GM18507 (cell line): ENCODE measurements at regions not wholly inside any gene's neighbourhood (a gene's known extent, or its start where the extent isn't known, plus 50 kb on each side); places are given as distances from the start of the nearest gene placed in this dataset.

ENCODE experiments used
- DNase-seq: peaks from one replicate; pipeline ENCODE4 v3.0.0; 2011; ENCODE audit warnings: low read depth; ENCODE audit not compliant: insufficient read length; ENCODE audit errors: extremely low spot score
- FAIRE-seq: peaks from 2 replicates; lab custom pipeline; 2011; peaks lifted over from hg19 to GRCh38; lab: Jason Lieb, UNC

- FAIRE-seq (no peak), DNase-seq (no peak)
These were observed 229.5 kb upstream of the ROPN1 start for GRCh38 chr3:124221422-124221821.

- FAIRE-seq (no peak), DNase-seq (no peak)
These were observed 231.9 kb upstream of the ROPN1 start for GRCh38 chr3:124223853-124224252.

GRCh38 chr3:124227150-124227630, 235.3 kb upstream of the ROPN1 start:
- no peak for FAIRE-seq
- DNase-seq: no peak

- FAIRE-seq: no peak
- DNase-seq: no peak
These were observed 237.5 kb upstream of the ROPN1 start for GRCh38 chr3:124229420-124229819.

GRCh38 chr3:124229836-124230235, 237.9 kb upstream of the ROPN1 start:
- no peak for FAIRE-seq

GRCh38 chr3:124230432-124230831, 238.5 kb upstream of the ROPN1 start:
- DNase-seq (no peak), FAIRE-seq (no peak)

More at GRCh38 chr3:124229836-124230235, 237.9 kb upstream of the ROPN1 start:
- DNase-seq: no peak

GRCh38 chr3:124230998-124231397, 239.1 kb upstream of the ROPN1 start:
- FAIRE-seq (no peak), DNase-seq (no peak)

GRCh38 chr3:124234852-124235252, 242.9 kb upstream of the ROPN1 start:
- no peak for DNase-seq
- no peak for FAIRE-seq

- FAIRE-seq (no peak), DNase-seq (no peak)
These were observed 243.5 kb upstream of the ROPN1 start for GRCh38 chr3:124235446-124235845.

- FAIRE-seq (no peak), DNase-seq (no peak)
These were observed 251.4 kb upstream of the ROPN1 start for GRCh38 chr3:124243177-124243859.

- no peak for FAIRE-seq
- no peak for DNase-seq
These were observed 254.5 kb upstream of the ROPN1 start for GRCh38 chr3:124246376-124246775.

GRCh38 chr3:124246949-124247348, 255.0 kb upstream of the ROPN1 start:
- DNase-seq (no peak), FAIRE-seq (no peak)

- FAIRE-seq (no peak), DNase-seq (no peak)
These were observed 256.6 kb upstream of the ROPN1 start for GRCh38 chr3:124248471-124249028.

- no peak for DNase-seq
- FAIRE-seq: no peak
These were observed 257.1 kb upstream of the ROPN1 start for GRCh38 chr3:124249038-124249437.

- FAIRE-seq: no peak
- no peak for DNase-seq
These were observed 258.1 kb upstream of the ROPN1 start for GRCh38 chr3:124250053-124250452.

- no peak for FAIRE-seq
- DNase-seq: no peak
These were observed 264.2 kb upstream of the ROPN1 start for GRCh38 chr3:124256156-124256555.

- FAIRE-seq (no peak), DNase-seq (no peak)
These were observed 264.7 kb upstream of the ROPN1 start for GRCh38 chr3:124256599-124256998.

GRCh38 chr3:124257336-124257864, 265.5 kb upstream of the ROPN1 start:
- FAIRE-seq (no peak), DNase-seq (no peak)

- DNase-seq (no peak), FAIRE-seq (no peak)
These were observed 266.2 kb upstream of the ROPN1 start for GRCh38 chr3:124258057-124258500.

GRCh38 chr3:124260206-124260915, 268.4 kb upstream of the ROPN1 start:
- DNase-seq (no peak), FAIRE-seq (no peak)
